ENCODE measurements at regions not wholly inside any gene's neighbourhood (a gene's known extent, or its start where the extent isn't known, plus 50 kb on each side); places are given as distances from the start of the nearest gene placed in this dataset.
A peak's percentile ranks its signal among the peaks of the same experiment; 100 is the strongest.
"Not testable (repeated sequence)": the region's sequence is repeated elsewhere in the genome, so short reads cannot be mapped to it uniquely, and the experiment has no call there.

DNA sequence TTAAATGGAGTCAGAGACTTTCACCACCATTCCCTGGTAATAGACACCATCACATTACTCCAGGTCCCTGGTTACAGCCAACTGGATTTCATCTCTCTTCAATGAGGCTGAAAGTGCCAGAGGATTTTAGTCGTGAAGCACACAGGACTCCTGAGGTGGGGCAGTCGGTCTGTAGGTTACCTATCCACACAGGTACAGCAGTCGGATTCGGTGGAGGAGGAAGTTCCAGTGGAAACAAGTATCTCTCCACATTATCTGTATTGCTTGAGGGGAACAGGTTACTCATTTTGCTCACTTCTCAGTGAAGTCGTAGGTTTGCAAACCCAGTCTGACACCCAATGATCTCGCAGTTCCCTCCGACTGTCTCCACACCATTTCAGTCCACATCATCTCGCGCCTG is 82.3 kb upstream of the TMEM45B start:
- DNase-seq: no peak

DNA sequence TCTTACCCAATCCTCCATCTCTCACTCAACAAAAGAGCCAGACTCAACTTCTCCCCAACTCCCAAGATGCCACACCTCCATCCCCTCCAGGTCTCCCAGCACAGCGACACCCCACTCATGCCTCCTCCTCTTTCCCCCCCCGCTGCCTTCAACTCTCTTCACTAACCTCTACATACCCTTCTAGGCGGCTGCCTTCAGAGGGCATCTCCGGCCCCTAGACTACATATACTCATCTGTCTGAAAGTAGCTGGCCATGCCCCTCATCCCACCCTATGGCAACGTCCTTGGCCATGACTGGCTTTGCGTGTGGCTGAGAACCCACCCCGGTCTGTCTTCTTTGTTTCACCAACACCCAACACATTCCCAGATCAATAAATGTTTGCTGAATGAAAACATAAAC is 81.7 kb upstream of the TMEM45B start:
- DNase-seq: no peak

DNA sequence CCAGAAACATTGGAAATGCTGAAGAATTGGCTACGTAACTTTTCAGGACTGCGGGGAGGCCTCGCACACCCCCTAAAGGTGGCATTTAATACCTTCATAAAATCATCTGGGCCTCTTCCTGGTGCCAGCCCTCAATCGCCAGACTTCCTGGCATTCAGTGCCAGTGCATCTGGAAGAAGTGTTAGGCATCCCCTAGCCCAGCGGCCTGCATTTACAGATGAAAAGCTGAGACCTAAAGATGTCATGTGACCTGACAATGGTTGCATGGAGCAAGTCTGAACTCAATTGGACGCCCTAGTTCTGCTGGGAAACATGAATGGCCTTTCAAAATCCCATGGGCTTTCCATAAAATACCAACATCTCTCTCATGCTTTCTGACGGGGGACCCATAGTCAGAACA is 81.0 kb upstream of the TMEM45B start:
- no peak for DNase-seq

DNA sequence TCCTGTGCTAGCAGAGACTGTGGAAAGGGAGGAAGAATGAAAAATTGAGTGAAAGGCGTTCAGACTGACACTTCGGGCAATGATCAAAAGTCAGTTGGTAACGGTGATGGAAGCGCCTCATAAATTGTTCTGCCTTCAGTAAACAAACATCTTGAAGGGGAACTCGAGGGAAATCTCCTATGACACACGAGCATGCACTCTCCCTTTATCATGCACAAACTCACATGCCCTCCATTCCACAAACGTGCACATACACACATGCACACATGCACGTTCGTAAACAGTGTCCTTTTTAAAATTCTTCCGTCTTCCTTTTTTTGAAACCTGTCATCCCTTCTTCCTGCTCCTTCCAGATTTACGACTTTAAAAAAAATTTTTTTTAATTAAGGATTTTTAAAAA is 77.8 kb upstream of the TMEM45B start:
- DNase-seq: no peak

DNA sequence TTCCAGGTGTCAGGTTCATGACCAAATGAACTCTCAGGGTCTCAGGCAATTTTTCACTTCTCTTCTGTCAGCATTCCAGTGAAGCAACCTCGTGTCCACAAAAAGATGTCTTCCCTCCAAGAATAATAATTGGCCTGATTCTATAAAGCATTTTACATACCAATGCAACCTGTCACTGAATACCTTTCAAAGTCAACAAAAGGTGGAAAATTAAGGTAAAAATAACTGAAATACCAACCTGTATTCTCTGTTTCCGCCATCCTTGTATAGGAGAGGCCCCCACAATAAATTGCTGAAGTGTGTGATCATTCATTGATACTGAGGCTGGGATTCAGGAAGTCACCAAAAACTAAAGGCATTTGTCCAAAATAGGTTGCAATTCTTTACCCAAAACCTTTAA is 77.4 kb upstream of the TMEM45B start:
- no peak for DNase-seq

DNA sequence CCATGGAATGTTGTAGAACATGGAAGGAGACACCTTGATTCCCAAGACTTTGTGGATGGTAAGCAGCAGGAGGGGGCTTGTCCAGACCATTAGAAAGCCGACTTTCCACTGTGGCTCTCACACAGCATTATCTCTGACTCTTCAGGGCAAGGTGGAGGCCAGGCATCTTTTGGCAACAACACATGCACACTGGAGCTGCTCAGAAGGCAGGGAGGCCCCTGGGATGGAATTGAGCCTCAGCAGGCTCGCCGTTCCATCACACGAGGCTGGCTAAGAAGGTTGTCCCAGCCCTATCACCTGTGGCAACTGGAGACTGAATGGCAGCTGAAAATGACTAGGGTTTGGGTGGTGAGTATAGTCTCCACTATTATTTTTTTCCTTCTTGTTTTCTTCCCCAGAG is 76.3 kb upstream of the TMEM45B start:
- no peak for DNase-seq

DNA sequence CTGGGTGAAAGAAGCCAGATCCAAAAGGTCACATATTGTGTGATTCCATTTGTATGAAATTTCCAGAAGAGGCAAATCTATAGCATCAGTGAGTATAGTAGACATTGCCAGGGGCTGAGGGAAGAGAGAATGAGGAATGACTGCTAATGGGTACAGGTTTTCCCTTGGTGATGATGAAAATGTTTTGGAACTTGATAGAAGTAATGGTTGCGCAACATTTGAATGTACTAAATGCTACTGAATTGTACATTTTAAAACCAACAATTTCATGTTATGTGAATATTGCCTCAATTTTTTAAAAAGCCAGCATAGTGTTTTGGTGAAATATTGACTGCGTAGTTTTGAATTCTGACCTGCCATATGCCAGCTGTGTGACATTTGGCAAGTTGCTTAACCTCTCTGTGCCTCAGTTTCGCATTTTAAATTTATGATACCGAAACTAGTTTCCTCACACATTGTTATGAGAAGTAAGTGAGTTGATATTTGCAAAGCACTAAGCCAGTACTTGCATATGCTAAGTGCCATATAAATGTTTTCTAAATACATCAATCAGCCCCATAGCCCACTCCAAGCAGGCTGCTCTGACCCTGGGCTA is 75.4 kb upstream of the TMEM45B start:
- no peak for DNase-seq

DNA sequence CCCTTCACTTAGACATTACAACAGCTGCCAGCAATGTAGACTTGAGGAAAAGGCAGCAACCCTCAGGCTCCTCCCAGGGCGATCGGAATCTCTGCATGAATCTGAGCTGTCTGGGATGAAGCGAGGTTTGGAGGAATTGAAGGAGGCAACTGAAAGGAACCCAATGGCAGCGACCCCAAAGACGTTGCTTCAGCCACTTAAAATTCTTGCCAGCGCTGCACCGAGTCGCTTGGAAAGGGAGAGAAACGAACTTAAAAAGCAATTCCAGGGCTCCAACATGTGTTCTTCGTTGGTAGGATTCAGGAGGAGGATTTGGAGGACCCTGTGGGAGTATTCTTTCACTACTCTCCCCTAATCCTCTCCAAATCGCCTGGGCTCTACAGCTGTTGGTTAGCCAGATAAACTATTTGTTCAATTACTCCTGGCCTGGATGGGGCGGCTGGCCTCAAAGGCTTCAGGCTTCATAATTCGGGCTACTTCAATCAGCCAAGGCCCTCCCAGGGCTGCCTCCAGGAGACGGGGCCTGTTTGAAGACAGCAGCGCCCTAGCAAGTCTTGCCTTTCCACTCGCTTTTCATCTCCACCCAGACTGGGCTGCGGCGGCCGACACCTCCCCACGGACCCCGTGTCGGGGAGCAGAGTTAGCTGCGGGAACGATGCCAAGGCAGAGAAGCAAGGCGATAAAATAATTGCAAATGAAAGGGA is 72.4 kb upstream of the TMEM45B start:
- DNase-seq: no peak

DNA sequence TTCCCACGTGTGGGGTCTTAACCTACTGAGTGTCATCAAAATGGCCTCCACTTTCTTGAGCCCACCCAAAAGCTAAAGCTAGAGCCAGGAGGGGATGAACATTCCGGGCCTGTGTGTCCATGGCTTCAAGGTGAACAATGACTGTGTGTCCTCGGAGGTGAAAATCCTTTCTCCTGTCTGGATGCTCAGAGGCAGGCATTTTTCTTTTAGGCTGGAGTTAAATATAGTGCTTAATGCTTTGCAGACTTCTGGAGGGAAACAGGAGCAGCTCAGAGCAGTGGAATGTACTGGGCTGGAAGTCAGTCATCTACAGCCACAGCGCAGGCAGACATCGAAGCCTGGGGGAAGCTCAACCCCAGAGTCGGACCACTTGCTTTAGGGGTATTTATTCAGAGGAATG is 68.6 kb upstream of the TMEM45B start:
- no peak for DNase-seq

DNA sequence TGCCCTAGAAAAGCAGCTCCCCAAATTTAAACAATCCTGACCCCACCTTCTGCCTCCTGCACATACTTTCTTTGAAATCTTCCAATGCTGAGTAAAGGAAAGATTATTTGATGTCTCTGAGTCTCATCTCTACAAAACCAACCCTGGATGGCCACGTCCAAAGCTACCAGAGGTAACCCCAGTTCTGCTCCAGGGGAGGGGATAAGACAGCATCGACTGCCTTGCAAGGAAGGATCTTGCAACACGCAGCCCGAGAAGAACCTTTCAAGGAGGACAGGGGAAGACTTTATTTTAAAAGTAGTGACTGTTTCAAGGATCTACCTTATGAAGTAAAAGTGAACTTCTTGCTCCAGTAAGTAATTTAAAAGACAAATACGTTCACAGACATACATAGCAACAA is 66.5 kb upstream of the TMEM45B start:
- DNase-seq: no peak

DNA sequence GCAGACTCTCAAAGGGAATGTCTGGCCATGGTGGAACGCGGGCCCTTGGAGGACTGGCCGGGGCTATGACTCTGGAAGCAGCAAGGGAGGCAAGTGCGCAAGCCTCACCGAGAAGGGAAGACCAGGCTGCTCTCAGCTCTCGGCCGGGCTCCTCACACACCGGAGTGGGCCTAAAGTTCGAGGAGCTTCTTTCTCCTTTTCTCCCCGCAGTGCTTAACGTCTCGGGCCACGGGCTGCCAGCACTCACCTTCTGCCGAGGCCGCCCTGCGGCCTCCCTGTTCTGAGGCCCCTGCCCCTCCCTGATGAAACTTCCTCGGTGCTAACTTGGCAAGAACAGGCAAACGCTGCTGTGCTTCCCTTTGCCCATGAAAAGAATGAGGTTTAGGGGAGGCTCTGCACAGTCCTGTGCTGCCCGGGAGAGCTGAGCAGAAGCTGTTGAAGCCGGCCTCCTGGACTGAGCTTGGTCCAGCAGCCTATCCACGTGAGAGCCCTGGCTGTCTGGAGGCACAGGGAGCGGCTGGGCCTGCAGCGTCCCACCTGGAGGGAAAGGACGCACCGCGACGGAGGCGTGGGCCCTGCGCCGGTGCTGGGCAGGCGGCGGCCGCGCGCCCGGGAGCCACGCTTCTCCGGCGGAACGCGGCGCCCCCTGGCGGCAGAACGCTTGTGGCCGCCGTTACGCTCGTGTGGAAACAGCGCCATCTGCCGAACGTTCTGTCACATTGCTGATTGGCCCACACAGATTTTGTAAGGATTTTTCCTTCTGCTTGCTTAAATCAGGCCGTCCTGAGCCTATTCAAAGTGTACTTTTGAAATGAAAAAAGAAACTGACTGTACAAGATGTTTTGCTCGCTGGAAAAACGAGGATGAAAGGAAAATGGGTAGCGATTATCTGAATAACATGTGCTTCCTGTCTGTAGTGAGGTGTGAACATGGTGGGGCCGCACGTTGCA is 65.0 kb upstream of the TMEM45B start:
- peak; percentile 5 for DNase-seq

DNA sequence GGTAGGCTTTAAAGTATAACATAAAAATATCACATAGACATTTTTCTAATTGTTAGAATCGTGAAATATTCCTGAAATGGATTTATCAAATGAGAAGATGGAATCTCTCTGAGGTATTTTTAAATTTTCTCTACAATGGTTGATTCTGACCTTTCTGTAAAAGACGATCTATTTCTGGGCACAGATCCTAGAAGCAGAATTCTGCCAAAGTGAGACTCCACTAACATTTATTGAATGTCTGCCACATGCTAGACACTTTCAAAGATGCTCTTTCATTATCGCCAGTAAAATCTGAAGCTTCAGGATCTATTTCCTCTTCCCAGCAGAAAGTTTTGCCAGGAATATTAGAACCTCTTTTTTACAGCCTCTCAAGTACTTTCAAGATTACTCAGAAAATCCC is 64.1 kb upstream of the TMEM45B start:
- DNase-seq: no peak

DNA sequence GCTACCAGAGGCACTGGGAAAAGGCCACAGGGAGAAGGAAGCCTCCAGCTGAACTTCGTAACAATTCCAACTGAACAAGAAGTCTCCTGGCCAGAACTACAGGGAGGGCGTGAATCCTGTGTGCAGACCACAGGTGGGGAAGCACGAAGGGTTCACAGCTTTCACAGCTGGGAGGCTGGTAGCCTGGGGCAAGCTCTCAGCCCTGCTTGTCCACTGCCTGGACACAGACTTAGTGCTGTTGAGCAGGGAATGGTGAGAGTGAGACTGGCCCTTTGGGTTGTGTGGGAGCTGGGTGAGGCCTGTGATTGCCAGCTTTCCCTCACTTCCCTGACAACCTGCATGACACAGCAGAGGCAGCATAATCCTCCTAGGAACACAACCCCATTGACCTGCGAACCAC is 52.1 kb upstream of the TMEM45B start:
- DNase-seq: not testable (repeated sequence)

DNA sequence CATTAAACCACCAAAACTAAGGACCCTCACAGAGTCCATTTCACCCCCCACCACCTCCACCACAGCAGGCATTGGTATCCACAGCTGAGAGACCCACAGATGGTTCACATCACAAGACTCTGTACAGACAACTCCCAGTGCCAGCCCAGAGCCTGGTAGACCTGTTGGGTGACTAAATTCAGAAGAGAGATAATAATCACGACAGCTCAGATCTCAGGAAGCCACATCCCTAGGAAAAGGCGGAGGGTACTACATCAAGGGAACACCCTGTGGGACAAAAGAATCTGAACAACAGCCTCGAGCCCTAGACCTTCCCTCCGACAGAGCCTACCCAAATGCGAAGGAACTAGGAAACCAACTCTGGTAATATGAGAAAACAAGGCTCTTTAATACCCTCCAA is 51.4 kb upstream of the TMEM45B start:
- not testable (repeated sequence) for DNase-seq

All from DMS 273 treated with DMSO at 0.1 percent for 48 hours (cell line).